Psoas muscle (tissue), 7 donors: ENCODE measurements at regions not wholly inside any gene's neighbourhood (a gene's known extent, or its start where the extent isn't known, plus 50 kb on each side); places are given as distances from the start of the nearest gene placed in this dataset.

ENCODE experiments used
- ATAC-seq, 4 donors: fragments of 200-7000 bp; cut with Tn5 transposase; one replicate each; pipeline ENCODE4 v1.9.1; 2020; ENCODE audit warnings: moderate library complexity in 3 of 4, mild to moderate bottlenecking in 2 of 4
- DNase-seq, 2 donors: peaks; one replicate each; pipeline ENCODE4 v3.0.0-alpha.2; 2020
- H3K27ac ChIP-seq: fragments of 200-600 bp; one replicate; pipeline ENCODE4 v1.8.0; 2022
- H3K27me3 ChIP-seq, 3 donors: fragments of 200-600 bp in 1 of 3; one replicate each; pipeline versions ENCODE4 v1.6.1 to v1.8.0; 2013 to 2022; ENCODE audit warnings: low read length in 2 of 3, mild to moderate bottlenecking in 2 of 3, moderate library complexity in 1 of 3; ENCODE audit not compliant: insufficient read depth in 3 of 3
- H3K36me3 ChIP-seq, 2 donors: fragments of 200-600 bp in 1 of 2; one replicate each; pipeline versions ENCODE4 v1.6.1 to v1.8.0; 2013 to 2022; ENCODE audit warnings: low read depth in 1 of 2, mild to moderate bottlenecking in 1 of 2, moderate library complexity in 1 of 2; ENCODE audit not compliant: insufficient read depth in 1 of 2
- H3K4me1 ChIP-seq: fragments of 200-600 bp; one replicate; pipeline ENCODE4 v1.8.0; 2022
- H3K4me3 ChIP-seq: fragments of 200-600 bp; one replicate; pipeline ENCODE4 v1.8.0; 2022; ENCODE audit warnings: mild to moderate bottlenecking
- H3K9me3 ChIP-seq: fragments of 200-600 bp; one replicate; pipeline ENCODE4 v1.8.0; 2022
- WGBS, 3 donors: extraction: QIAGEN DNeasy Blood & Tissue Kit; methylation state at CpG; one replicate each; pipeline versions ENCODE4 v1.1.6 to v1.1.7; 2013; 5-methylcytosine and 5-hydroxymethylcytosine counted together
- intact Hi-C, 2 donors: fragments of 100-400 bp; cut with DNase I; formaldehyde crosslinking; loops; one replicate each; pipeline versions ENCODE4 v1.11.0 to v1.14.2; 2022
- TF ChIP-seq, protein P1 (sequence below): fragments of 200-600 bp; IDR thresholded peaks from one replicate; pipeline ENCODE4 v1.8.0; 2022; ENCODE audit warnings: antibody characterized with exemption
- donor health status: healthy with polysubstance abuse.
- donor health status: DM: no; HTN: no; CAD: no; lungs with moderate emphysema.
- donor health status: Bipolar disorder and iron deficiency.
- donor health status: healthy.
- donor health status: DM: yes; HTN: yes; CAD: no.
- donor health status: DM: no; HTN: no; CAD: no.
- donor health status: DM: yes; HTN: yes; CAD: no.

DNA sequence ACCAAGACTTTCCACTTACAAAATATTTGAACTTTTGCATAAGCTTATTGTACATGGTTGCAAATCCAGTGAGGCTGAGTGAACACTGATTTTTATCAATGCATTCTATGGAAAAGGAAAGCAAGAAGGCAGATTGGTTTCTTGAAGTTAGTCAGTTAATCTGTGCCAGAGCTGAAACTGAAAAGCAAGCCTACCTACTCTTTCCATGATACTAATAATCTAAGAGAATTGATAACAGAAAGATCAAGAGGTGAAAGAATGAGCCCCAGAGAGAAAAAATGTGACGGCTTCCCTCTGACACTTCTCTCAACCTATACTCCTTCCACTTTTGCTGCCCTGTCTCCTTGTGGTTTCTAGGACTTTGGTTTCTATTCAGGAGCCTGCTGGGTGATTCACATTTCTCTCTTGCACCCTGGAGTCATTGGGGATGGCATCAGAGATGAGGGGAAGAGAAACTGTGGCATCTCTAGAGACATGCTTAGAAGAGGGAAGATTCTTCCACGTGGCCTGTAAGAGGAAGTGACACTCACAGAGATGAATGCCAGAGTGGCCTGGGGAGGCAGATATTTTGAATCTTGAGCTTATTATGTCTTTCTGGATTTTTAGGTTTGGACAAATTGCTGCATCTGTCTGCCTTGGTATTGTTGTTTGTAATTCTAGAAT, 158.6 kb upstream of the RIMS1 start:
- Histone ChIP-seq H3K9me3 (no peaks in the 10 kb centered on the region), H3K4me3 (no peak overlapping the region), H3K27ac (no peak overlapping the region), H3K27me3 (peaks cover 0 to 2% (median 0%) of the 10 kb centered on the region in 3 donors), H3K36me3 (no peaks in the 10 kb centered on the region), H3K4me1 (no peaks in the 10 kb centered on the region)
- TF ChIP-seq, protein P1, sequence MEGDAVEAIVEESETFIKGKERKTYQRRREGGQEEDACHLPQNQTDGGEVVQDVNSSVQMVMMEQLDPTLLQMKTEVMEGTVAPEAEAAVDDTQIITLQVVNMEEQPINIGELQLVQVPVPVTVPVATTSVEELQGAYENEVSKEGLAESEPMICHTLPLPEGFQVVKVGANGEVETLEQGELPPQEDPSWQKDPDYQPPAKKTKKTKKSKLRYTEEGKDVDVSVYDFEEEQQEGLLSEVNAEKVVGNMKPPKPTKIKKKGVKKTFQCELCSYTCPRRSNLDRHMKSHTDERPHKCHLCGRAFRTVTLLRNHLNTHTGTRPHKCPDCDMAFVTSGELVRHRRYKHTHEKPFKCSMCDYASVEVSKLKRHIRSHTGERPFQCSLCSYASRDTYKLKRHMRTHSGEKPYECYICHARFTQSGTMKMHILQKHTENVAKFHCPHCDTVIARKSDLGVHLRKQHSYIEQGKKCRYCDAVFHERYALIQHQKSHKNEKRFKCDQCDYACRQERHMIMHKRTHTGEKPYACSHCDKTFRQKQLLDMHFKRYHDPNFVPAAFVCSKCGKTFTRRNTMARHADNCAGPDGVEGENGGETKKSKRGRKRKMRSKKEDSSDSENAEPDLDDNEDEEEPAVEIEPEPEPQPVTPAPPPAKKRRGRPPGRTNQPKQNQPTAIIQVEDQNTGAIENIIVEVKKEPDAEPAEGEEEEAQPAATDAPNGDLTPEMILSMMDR, result no peak
- ATAC-seq, result no peak
- intact Hi-C loops, result no loop called here
- no peak for DNase-seq
- WGBS, 3 donors, result 41 to 45% (median 45%) methylated on average over 2 of the region's 2 CpGs

DNA sequence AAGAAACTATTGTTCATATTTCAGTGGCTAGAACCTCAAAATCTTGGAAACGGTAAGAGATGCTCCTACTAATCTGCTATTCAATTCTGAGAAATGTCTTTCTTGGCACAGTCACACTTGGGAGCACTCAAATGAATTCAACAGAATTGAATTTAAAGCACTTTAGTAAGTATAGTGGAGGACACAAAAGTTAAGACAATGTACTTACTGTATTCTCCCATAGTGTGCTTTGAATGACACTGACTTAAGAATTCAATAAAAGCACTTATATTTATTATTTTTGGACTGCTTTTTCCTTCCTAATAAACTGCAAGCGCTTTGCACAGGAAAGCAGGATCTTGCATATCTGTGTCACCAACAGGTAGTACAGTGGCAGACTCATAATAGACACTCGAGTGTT, 156.1 kb upstream of the RIMS1 start:
- Histone ChIP-seq H3K27me3 (peaks cover 0 to 2% (median 0%) of the 10 kb centered on the region in 3 donors), H3K36me3 (no peaks in the 10 kb centered on the region), H3K9me3 (no peaks in the 10 kb centered on the region), H3K4me3 (no peak overlapping the region), H3K27ac (no peak overlapping the region), H3K4me1 (no peaks in the 10 kb centered on the region)
- intact Hi-C loops, result no loop called here
- no peak for ATAC-seq
- TF ChIP-seq, protein P1, result no peak
- 83 to 93% (median 84%) methylated on average over 3 of the region's 3 CpGs for WGBS, 3 donors
- no peak for DNase-seq

DNA sequence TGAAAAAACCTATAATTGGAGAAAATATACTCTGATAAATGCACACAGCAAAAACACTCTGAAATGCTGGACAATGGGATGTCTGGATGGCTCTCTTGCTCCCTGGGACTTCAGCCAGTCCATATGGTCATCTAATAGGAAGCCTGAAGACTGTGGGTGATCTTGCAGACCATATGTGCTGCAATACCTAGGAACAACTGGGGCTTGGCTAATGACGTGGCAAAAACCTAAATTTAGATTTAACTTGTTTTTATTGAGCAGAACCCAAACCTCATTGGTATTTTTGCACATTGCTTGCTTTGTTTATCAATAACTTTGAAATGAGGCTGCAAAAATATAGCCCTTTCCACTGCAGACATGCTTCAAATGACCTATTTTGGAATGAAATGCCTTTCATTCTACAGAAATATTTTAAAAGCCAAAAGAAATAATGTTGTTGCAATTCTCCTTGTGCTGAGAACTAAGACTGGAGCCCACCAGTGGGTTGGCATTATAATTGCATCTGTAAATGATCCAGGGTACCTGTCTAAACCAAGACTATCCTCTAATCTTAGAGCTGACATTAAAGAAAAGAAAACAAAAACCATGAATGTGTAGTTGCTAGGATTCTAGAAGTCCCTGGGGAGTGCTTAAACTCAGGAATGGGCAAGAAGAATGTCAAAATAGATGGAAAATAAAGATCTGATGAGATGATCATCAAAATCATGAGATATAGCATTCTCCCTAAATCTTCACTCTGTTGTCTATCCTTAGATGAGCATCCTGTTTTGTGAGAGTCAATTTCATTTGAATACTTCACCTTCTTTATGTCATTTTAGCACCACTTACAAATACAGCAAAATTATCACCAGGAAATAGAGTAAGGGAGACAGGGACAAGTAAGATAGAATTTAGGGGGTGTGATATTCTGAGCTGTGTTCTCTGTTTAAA, 152.1 kb upstream of the RIMS1 start:
- no peak for DNase-seq
- intact Hi-C loops, result no loop called here
- 18 to 47% (median 21%) methylated on average over 1 of the region's 1 CpG for WGBS, 3 donors

DNA sequence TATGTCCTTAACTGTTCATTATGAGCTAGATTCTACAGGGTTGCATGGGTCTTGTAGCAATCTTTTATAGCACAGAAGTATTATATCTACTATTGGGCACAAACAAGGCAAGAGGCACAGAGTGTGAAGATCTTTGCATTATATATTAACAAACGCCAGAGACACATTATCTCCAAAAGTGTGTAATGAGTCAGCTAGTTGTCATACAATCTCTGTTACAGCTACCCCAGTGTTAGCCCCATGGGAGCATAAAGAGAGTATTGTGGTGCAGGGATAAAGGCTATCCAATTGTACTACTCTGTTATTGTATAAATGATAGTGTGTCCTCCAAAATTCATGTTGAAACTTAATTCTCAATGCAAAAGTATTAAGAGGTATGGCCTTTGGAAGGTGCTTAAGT, 148.4 kb upstream of the RIMS1 start:
- TF ChIP-seq, protein P1, result no peak
- no peaks in the 10 kb centered on the region for H3K4me1 ChIP-seq
- no peak for DNase-seq
- no peak overlapping the region for H3K4me3 ChIP-seq
- WGBS, 3 donors, result 78 to 86% (median 81%) methylated on average over 1 of the region's 1 CpG
- no peaks in the 10 kb centered on the region for H3K9me3 ChIP-seq
- H3K36me3 ChIP-seq, result no peaks in the 10 kb centered on the region
- ATAC-seq, result no peak
- intact Hi-C loops, result no loop called here
- H3K27ac ChIP-seq, result no peak overlapping the region
- no peaks in the 10 kb centered on the region for H3K27me3 ChIP-seq

More for the DNA sequence above, 152.1 kb upstream of the RIMS1 start:
- no peak for ATAC-seq
- H3K4me1 ChIP-seq, result no peaks in the 10 kb centered on the region
- TF ChIP-seq, protein P1, result no peak
- no peaks in the 10 kb centered on the region for H3K36me3 ChIP-seq
- H3K4me3 ChIP-seq, result no peak overlapping the region
- no peaks in the 10 kb centered on the region for H3K9me3 ChIP-seq
- peaks cover 0 to 2% (median 0%) of the 10 kb centered on the region in 3 donors for H3K27me3 ChIP-seq
- H3K27ac ChIP-seq, result no peak overlapping the region
